ENCODE measurements at regions not wholly inside any gene's neighbourhood (a gene's known extent, or its start where the extent isn't known, plus 50 kb on each side); places are given as distances from the start of the nearest gene placed in this dataset.

DNA sequence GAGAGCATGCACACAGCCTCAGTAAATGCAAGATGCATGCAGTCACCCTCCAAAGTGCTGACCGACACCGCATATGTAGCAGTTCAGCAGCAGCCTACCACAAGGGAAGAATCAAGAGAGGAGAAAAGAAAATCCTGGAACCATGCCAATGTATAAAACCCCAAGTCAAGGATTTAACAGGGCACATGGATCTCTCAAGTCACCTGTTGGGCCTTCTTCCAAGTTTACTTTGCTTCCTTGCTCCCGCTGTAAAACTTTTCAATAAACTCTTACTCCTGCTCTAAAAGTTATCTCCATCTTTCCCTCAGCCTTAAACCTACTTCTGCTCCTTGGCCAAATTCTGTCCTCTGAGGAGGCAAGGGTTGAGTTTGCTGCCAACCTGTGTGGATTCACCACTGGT, 147.8 kb upstream of the MAP2 start:
- TF ChIP-seq, protein P1, sequence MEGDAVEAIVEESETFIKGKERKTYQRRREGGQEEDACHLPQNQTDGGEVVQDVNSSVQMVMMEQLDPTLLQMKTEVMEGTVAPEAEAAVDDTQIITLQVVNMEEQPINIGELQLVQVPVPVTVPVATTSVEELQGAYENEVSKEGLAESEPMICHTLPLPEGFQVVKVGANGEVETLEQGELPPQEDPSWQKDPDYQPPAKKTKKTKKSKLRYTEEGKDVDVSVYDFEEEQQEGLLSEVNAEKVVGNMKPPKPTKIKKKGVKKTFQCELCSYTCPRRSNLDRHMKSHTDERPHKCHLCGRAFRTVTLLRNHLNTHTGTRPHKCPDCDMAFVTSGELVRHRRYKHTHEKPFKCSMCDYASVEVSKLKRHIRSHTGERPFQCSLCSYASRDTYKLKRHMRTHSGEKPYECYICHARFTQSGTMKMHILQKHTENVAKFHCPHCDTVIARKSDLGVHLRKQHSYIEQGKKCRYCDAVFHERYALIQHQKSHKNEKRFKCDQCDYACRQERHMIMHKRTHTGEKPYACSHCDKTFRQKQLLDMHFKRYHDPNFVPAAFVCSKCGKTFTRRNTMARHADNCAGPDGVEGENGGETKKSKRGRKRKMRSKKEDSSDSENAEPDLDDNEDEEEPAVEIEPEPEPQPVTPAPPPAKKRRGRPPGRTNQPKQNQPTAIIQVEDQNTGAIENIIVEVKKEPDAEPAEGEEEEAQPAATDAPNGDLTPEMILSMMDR (IDR thresholded peaks at IDR 0.05; ENCODE audit: low read depth, low read length, poor library complexity, severe bottlenecking), result no peak
- no peak for TF ChIP-seq EZH2phosphoT487 (IDR thresholded peaks at IDR 0.05; ENCODE audit: borderline replicate concordance, low read length)
